ENCODE measurements at regions not wholly inside any gene's neighbourhood (a gene's known extent, or its start where the extent isn't known, plus 50 kb on each side); places are given as distances from the start of the nearest gene placed in this dataset.

DNA sequence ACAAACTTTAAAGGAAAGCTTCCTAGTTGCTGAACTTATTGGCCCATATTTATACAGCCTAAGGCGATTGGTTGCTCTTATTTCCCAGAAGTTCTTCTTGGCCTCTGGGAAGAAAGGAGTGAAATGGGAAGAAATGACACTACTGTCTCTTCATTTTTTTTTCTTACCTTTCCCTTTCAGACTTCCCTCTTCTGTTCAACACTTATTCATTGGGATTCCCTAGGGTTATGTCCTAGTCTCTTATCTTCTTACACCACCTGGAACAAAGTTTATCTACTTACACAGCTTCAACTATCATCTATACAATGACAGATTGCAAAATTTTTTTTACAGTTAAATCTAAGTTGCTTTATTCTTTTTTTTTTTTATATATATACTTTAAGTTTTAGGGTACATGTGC, 68.0 kb downstream of the SNX12 start:
- DNase-seq (no peak), ATAC-seq (ENCODE audit: low read depth in 2 of 2) (no peak)
- Mint-ChIP-seq H3K4me3 (no peak overlapping the region), H3K27ac (no peak overlapping the region), H3K9me3 (peaks cover 0 to 1% (median 0%) of the 10 kb centered on the region in 7 donors), H3K36me3 (no peaks in the 10 kb centered on the region), H3K4me1 (no peaks in the 10 kb centered on the region), H3K27me3 (peaks cover 3 to 19% (median 7%) of the 10 kb centered on the region in 3 donors)

DNA sequence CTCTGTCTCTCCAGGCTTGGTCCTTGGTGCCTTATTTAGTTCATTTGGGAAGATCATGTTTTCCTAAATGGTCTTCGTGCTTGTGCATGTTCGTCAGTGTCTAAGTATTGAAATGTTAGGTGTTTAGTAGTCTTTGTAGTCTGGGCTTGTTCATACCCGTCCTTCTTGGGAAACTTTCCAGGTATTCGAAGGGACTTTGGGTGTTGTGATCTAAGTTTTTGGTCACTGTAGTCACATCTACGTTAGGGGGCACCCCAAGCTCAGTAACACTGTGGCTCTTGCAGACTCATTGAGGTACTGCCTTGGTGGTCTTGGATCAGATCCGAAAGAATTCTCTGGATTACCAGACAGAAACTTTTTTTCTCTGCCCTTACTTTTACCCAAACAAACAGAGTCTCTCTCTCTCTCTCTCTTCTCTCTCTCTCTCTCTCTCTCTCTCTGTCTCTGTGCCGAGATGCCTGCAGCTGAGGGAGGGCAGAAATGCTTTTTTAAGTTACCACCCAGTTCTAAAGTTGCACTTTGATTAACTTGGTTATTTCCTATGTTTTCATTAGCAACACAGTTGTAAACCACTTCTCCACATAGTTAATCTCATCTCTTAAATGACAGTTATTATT, 67.6 kb upstream of the SLC7A3 start:
- Mint-ChIP-seq H3K27me3 (peaks cover 0 to 19% (median 7%) of the 10 kb centered on the region in 3 donors), H3K9me3 (peaks cover 0 to 11% (median 5%) of the 10 kb centered on the region in 7 donors), H3K4me1 (no peaks in the 10 kb centered on the region), H3K36me3 (no peaks in the 10 kb centered on the region), H3K4me3 (no peak overlapping the region), H3K27ac (no peak overlapping the region)
- no peak for ATAC-seq (ENCODE audit: low read depth in 2 of 2)
- peak; percentile 6 for DNase-seq

DNA sequence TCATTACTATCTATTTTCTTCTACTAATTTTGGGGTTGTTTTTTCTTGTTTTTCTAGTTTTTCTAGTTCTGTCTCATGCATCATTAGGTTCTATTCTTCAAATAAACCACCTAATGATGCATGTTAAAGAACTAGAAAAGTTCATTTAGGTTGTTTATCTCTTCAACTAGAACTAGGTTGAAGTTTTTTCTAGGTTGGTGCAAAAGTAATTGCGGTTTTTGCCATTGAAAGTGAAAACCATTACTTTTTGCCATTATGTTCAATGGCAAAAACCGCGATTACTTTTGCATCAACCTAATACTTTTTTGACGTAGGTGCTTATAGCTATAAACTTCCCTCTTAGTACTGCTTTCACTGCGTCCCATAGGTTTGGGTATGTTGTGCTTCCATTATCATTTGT, 64.4 kb upstream of the SLC7A3 start:
- Mint-ChIP-seq H3K27ac (no peak overlapping the region), H3K27me3 (peaks cover 0 to 7% (median 6%) of the 10 kb centered on the region in 3 donors), H3K4me3 (peak overlapping the region in 1 of 8 donors; percentile 6), H3K4me1 (no peaks in the 10 kb centered on the region), H3K36me3 (no peaks in the 10 kb centered on the region), H3K9me3 (peaks cover 0 to 31% (median 9%) of the 10 kb centered on the region in 7 donors)
- ATAC-seq (ENCODE audit: low read depth in 2 of 2), result no peak
- no peak for DNase-seq

DNA sequence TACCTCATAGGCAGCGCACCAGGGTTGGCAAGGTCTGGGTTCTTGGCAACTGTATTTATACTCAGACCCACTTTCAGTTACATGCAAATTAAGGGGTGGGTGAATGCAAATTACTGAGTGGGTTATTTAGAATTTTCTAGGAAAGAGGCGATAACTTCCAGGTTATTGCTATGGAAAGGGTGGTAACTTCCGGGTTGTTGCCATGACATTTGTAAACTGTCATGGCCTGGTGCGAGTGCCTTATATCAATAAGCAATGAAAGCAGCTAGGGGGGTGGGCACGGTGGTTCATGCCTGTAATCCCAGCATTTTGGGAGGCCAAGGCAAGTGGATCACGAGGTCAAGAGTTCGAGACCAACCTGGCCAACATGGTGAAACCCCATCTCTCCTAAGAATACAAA, 57.5 kb upstream of the SLC7A3 start:
- H3K9me3 Mint-ChIP-seq, result peaks cover 0 to 18% (median 0%) of the 10 kb centered on the region in 7 donors
- H3K4me1 Mint-ChIP-seq, result no peaks in the 10 kb centered on the region
- H3K36me3 Mint-ChIP-seq, result no peaks in the 10 kb centered on the region
- no peaks in the 10 kb centered on the region for H3K27me3 Mint-ChIP-seq
- ATAC-seq (ENCODE audit: low read depth in 2 of 2) (no peak), DNase-seq (no peak)
- no peak overlapping the region for H3K4me3 Mint-ChIP-seq
- no peak overlapping the region for H3K27ac Mint-ChIP-seq
